NCI-H82 treated with DMSO at 0.1 percent for 48 hours (cell line): ENCODE measurements at regions not wholly inside any gene's neighbourhood (a gene's known extent, or its start where the extent isn't known, plus 50 kb on each side); places are given as distances from the start of the nearest gene placed in this dataset.
"Not testable (repeated sequence)": the region's sequence is repeated elsewhere in the genome, so short reads cannot be mapped to it uniquely, and the experiment has no call there.

Experiments used
- DNase-seq: peaks from one replicate; lab custom pipeline; 2025; ENCODE audit not compliant: unreplicated experiment; lab: John Stamatoyannopoulos, UW

DNA sequence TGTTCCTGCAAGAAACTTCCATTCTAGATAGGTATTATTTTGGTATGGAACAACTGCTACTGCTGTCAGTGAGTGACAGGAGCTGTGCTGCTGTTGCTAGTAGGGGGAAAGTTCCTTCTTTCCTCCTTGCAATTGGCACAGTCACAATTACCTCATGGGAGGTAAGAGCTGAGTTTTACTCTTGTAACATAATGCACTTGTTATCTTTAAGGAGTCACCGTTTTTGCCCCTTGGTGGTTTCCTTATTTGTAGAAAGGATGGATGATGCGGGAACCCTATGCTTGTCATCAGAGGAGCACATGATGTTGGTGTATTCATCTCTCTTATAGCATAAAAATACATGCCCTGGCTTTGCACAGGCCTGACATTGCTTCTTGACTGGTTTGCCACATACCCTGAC, 234.7 kb upstream of the NPY start:
- no peak for DNase-seq

DNA sequence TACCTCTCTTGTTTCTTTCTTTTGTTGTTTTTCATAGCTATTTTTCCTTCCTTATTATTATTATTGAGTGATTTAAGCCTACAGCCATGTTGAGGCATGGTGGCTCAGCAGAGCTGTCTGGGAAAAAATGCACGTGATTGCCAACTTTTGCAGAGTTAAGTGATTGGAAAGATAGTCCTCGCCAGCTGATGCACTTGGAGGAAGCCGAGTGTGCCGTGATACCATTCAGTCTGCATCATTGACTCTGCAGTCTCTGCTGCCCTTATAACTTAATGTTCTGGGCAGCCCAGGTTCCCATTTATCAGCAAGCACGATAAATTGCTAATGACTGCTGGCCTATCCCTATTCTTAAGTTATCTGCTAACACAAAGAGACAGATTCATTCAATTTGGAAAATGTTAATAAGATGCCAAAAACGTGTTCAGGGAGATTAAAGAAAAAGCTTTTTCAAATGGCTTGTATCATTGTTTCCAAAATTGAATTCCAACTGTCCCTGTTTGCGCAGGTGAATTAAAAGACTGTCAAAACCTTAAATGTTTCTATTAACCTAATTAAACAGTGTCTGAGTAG, 232.9 kb upstream of the NPY start:
- DNase-seq: no peak

DNA sequence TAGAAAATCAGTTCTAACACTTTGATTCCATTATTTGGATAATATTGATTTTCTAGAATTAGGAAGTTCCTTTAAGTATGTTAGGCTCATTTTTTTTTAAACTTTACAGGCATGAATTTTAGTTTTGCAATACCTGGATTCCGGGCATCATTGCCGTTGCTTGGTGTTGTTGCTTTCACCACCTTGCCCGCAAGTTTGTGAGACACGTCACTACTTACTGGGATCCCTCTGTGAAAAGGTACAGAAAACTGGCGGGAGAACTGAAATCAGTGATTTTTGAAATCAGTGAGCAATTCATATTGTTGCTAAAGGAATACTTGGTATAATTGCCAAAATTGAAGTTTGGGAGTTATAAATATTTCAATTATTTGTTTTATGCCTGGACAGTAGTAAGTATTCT, 232.3 kb upstream of the NPY start:
- DNase-seq: no peak

DNA sequence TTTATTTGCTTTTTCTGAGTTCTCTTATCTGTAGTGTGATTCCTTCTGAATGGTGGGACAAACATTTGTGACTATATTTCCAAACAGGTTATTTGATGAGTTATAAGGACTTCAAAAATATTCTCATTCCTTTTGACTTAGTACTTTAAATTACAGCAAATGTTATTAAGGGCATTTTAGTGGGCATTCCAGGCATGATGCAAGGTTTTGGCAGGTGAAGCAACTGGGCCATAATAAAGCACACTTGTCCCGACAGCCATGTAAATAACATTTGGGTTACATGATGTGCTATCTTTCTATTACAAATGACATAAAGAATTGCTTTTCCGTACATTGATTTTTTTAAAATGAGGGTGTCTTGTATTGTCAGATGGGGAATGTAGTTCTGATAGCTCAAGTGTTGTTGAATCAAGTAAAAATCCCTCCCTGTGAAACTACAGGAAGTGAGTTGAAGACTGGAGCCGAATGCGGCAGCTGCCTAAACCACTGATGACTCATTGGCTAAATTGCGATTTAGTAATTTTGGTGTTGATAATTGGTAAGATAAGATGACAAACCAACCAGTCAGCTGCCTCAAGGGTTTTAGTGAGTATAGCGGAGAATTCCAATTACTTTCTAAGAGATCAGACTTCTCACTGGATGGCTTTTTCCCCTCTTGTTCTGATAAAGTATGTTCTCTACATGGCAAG, 231.3 kb upstream of the NPY start:
- no peak for DNase-seq

DNA sequence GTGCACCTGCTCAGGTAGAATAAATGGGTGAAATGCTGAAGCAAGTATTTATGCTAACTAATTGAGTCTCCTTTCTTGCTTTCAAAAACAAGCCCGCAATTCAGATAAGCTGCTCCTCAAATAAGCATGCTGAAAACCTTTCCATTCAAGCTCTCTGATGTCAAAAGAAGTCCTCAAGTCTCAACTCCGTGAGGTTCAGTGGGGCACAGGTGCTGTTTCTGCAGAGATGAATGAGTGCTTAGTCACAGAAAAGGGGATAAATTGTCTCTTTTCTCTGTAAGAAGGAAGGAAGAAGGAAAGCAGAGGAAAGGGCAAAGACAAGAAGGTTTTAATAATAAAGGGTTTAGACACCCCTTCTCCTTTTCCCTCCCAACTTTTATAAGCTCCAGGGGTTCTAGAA, 229.8 kb upstream of the NPY start:
- no peak for DNase-seq

DNA sequence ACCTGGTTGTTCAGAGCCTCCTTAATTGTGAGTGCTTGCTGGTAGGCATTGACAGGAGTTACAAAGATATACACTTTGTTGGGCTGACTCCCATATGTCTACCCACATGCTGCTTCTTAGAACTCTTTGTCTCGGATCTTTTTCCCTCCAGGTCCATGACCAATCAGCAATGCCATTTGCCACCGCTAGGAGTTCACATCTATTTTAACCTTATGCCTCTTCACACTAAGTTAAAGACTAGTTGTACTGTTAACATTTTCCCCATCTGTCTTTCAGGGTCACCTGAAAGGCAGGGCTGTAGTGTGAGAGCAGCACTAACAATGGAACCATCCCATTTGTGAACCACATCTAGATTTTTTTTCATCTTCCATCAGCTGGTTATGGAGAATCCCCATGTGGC, 226.7 kb upstream of the NPY start:
- DNase-seq: no peak

DNA sequence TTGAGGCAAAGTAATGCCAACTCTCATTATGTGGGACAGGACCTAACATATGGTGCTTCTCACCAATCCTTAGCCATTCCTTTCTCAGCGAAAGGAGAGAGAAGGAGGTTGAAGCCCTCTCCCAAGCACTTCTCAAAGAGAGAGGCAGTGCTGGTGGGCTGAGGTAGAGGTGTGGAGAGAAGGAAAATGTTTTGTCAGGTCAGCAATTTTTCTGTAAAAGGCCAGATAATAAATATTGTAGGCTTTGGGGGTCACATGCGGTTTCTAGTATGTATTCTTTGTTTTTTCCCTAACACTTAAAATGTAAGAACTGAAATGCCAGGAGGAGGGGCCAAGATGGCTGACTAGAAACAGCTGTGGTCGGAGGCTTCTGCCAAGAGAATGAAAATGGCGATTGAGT, 225.0 kb upstream of the NPY start:
- DNase-seq: no peak

DNA sequence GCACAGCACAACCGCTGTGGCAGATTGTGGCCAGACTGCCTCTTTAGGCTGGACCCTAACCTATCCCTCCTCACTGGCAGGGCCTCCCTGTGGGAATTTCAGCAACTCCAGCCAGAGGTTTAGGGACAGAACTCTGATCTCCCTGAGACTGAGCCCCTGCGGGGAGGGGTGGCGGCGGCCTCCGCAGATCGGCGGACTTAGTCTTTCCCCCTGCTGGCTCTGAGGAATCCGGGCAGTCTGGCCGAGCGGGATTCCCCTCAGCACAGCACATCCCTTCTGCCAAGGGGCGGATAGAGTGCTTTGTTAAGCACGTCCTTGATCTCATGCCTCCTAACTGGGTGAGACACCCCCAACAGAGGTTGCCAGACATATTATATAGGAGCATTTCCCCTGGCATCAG, 224.2 kb upstream of the NPY start:
- no peak for DNase-seq

DNA sequence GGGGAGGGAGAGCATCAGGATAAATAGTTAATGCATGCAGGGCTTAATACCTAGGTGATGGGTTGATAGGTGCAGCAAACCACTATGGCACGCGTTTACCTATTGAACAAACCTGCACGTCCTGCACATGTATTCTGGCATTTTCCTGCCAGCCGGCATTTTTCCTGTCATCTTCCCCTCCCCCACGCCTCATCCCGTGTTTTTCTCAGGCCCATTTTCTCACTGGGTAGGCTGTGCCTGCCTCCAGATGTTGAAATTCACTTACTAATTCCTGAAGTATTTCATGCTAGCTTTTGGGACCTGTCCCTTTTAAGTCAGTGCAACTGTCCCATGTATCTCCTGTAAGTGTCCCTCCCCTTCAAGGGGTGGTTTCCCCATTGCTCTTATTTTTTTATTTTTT, 220.3 kb upstream of the NPY start:
- no peak for DNase-seq

DNA sequence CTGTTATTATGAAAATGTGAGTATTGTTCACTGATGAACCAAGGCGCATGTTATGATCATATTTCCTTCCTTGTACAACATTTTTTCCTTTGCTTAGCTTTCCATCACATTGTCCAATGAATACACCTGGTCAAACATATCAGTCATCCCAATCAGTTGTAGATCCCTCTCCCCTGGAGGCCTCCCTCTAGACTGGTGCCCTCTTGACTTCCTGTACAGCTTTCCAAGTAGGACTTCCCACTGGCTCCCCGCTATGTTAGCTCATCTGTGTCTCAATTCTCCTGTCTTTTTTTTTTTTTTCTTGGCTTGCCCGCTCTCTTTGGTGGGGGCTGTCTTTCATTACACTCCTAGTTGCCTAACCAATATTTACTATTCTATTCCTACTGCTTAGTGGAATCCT, 214.2 kb upstream of the NPY start:
- DNase-seq: no peak

DNA sequence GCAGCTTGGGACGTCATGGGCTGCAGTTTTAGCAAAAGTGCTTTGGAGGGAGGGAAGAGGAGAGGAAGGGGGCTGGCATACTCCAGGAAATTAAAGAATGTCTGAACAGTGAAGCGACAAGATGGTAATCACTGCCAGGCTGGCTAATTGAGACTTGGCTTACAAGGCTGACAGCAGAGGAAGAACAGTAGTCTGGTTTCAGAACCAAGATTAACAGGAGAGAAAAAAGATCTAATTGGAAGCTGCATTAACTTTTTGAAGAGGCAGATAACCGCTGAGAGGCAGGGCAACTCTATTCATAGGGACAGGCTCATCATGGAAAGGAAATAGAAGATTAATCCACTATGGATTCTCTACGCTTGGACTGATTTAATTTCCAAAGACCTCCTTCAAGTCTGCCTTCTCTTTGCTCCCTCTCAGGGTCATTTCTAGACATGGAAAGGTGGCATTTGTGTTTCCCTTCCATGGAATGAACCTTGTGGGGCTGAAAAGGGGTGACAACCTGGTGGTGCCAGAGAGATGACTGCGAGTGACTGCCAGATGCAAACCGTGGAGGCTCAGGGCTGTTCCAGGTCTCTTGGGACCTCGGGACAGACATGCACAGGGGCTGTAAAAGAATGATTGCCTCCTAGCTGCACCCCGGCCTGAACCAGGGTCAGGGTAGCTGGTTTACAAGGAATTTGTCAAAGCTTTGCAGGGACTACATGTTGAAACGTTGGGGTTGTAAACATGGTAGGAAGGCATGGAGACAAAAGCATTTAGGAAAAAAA, 210.2 kb upstream of the NPY start:
- DNase-seq: no peak

DNA sequence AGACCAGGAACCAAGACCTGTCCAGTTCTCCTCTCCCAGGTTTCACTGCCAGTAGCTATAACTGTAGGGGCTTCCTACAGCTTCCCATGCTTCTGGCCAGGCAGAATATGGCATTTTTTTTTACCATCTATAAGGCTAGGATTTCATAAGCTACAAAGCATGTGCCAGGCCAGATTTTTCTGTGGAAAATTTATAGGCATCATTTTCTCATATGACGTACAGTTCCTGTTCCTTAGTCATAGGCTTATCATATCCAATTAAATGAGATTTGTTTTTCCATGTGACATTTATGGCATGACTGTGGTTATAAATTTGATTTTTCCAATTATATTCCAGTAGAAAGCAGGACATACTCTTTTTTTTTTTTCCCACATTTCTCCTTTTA, 208.6 kb upstream of the NPY start:
- DNase-seq: no peak

DNA sequence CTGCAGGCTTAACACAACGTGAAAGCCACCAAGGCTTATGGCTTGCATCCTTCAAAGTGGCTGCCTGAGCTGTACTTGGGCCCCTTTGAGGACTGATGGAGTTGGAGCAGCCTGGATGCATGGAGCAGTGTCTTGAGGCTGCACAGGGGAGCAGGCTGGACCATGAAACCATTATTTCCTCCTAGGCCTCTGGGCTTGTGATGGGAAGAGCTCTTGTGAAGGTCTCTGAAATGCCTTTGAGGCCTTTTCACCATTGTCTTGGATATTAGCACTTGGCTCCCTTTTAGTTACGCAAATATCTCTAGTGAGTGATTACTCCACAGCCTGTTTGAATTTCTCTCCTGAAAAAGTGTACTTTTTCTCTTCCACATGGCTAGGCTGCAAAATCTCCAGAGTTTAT, 201.2 kb upstream of the NPY start:
- DNase-seq: no peak

DNA sequence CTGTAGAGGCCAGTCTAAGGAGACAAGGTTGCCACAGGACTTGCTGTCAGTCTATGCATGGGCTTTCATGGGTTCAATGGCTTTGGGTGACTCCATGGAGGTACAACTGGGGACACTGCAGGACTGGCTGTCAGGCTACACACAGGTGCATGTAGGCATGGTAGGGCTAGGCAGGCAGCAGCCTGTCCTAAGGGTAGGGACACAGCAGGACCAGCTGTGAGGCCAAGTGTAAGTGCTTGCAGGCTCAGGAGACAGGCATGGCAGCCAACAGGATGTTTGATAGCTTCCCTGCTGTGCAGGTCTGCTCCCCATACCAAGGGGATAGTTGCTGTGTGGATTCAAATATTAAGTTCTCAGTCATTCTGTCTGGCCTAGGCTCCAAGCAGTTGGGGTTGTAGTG, 181.0 kb upstream of the NPY start:
- no peak for DNase-seq

DNA sequence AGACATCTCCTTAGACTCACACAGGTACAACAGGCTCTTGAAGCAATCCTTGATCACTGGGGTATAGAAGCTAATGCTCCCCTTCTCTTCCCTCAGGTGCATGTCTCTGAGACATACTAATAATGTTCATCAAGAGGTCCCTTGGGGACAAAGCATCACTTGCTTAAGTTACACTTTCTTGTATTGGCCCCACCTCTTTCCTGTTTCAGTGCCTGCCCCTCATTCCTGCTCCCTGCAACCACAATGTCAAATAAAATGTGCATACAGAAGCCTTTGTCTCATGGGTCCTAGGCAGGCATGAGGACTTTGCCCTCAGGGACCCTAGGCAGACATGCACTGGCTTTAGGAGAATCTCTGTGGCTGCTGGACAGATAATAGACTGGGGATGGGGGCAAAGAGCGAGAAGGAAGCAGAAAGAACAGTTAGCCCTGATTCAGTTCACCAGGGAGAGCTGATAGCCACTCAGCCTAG, 175.0 kb upstream of the NPY start:
- no peak for DNase-seq

DNA sequence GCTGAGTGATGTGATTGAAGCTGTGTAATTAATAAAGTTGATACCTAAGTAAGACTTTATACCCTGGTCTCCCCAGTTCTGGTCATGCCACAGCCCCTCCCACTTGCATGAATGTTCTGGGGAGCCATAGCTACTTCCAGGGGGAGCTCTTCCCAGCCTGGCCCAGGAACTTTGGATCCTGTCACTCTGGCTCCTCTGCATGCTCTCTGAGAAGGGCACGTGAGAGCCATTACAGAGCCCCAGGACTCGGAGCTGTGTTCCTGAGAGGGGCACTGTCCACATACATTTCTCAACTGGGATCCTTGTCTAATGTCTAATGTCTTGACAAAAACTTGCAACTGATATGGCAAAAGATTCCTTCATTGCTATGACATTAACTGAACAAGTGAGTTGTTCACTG, 173.9 kb upstream of the NPY start:
- DNase-seq: no peak

DNA sequence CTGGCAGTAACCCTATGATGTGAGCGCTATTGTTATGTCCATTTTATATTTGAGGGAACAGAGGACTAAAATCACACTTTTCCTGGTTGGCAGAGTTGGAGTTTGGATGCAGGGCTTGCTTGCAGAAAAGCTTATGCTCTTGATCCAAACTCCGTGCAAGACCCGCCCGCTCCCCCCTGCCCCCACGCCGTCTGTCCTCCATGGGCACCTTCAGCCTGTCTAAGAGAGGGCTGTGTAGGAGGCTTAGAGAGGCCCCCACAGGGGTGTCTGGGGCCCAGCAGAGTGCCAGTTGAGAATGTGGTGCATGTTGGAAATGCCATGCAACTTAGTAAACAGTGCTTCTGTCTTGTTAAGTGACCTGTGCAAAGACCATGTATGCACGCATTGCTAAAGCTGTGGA, 170.5 kb upstream of the NPY start:
- no peak for DNase-seq

DNA sequence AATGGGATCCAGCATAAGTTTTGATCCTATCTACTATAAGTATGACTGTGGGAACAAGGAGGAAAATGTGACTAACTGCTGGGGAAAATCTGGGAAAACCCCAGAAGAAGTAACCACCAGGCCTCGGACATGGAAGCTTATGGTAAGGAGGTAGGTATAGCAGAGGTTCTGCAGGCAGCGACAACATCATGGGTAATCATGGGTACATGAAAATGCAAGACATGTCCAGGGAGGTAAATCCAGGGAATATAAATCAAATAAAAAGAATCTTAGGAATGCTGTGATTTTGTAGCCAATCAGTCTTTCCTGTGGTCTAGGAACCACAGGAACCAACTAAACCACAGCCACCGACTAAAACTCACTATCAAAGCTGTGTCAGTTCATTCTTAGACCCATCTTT, 168.3 kb upstream of the NPY start:
- no peak for DNase-seq

DNA sequence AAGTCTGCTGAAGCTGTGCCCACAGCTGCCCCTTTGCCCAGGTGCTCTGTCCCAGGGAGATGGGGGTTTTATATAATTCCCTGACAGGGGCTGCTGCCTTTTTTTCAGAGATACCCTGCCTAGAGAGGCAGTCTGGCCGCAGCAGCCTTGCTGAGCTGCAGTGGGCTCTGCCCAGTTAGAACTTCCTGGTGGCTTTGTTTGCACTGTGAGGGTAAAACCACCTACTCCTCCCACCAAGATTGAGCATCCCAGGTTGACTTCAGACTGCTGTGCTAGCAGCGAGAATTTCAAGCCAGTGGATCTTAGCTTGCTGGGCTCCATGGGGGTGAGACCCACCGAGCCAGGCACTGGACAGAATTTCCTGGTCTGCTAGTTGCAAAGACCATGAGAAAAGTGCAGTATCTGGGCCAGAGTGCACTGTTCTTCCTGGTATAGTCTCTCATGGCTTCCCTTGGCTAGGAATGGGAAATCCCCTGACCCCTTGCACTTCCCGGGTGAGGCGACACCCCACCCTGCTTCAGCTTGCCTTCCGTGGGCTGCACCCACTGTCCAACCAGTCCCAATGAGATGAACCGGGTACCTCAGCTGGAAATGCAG, 166.0 kb upstream of the NPY start:
- not testable (repeated sequence) for DNase-seq

DNA sequence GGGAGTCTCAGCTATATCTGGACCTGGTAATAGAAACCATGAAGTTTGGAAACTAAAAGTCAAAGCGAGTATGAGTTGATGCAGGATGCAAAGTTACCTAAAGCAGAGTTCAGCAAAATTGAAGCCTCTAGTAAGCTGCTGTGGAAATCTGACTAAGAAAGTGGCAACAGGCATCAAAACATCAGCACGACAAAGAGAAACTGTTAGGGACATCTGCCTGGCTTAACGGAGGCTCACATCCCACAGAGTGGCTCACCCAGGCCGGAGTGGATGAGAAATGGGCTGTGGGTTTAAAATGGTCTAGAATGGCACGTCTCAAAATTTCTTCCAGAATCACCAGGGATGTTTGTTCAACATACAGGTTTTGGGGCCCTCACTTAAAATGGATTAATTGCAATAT, 164.1 kb upstream of the NPY start:
- DNase-seq: no peak

DNA sequence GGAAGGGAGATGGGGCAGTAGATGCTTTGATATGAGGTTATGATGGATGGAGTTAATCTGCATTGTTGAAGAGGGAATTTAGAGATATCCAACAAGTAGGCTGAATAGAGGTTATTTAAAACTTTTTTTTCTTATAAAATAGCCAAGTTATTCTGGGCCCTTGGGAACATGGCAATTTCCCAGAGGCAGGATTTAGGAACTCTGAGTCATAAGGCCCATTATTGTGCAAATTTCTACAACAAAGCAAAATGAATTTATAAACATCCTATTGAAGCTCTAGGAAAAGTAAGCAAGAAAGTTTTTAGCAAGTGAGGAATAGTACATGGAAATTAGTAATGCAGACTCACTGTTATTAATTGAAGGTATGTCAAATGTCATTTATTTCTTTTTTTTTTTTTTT, 160.9 kb upstream of the NPY start:
- DNase-seq: no peak

DNA sequence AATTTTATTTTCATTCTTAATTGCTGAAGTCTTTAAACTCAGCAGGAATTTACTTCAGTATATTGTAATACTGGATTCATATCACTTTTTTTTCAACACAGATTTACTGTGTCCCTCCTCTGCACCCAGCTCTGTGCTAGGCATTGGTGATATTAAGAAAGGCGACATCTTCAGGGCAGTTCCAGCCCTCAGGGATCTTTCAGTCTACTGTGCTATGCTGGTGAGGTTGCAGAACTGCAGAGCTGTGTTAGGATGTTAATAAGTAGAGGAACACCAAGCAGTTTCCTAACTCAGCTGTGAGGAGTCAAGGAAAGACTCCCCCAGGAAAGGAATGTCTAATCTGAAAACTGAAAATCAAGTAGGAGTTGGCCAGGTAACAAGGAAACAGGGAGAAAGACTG, 158.2 kb upstream of the NPY start:
- no peak for DNase-seq
